ENCODE measurements at regions not wholly inside any gene's neighbourhood (a gene's known extent, or its start where the extent isn't known, plus 50 kb on each side); places are given as distances from the start of the nearest gene placed in this dataset.
A peak's percentile ranks its signal among the peaks of the same experiment; 100 is the strongest.

DNA sequence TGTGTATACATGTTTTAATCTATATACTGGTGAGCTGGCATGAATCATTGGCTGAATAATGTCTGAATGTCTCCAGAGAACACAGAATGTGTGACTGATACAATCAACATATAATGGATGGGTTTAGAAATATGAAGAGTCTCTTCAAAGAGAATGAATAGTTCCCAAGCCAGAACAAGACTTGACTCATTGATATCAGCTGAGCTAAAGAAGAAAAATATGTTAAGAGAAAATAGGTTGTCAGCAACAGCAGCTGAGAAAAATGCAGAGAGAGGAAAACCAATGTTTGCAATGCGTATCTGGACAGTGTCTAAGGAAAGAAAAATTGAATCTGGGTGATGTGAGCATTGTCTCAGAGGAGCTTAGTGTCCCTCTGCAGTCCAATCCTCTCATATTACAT lies 1281.8 kb upstream of the TENM4 start:
- peaks cover 14% of the 10 kb centered on the region for H3K4me1 ChIP-seq (ENCODE audit: control insufficient read depth, extremely low read depth, insufficient read depth, low read length)
- no peaks in the 10 kb centered on the region for H3K79me2 ChIP-seq (ENCODE audit: control insufficient read depth, insufficient read depth, low read length)
- H3K9me1 ChIP-seq (replicated peaks; ENCODE audit: control insufficient read depth, extremely low read depth, insufficient read depth, low read length) = no peaks in the 10 kb centered on the region
- H3K27ac ChIP-seq (ENCODE audit: insufficient read depth, low read depth, low read length) = no peak overlapping the region
- H3K4me2 ChIP-seq (ENCODE audit: insufficient read depth, low read length) = no peak overlapping the region
- H2AFZ ChIP-seq (ENCODE audit: low read depth, low read length) = no peak overlapping the region
- no peak for FAIRE-seq
- no peaks in the 10 kb centered on the region for H3K36me3 ChIP-seq (ENCODE audit: control insufficient read depth in 2 of 2, extremely low read depth in 1 of 2, insufficient read depth in 2 of 2, low read length in 2 of 2)
- no peaks in the 10 kb centered on the region for H3K9me3 ChIP-seq (replicated peaks; ENCODE audit: control insufficient read depth, insufficient read depth, low read length)
- peak; percentile 10 for DNase-seq (ENCODE audit: low read depth, low spot score)
- no peak overlapping the region for H3K4me3 ChIP-seq (replicated peaks in 1 of 3; ENCODE audit: insufficient read depth in 1 of 3, low read depth in 1 of 3, low read length in 3 of 3)
- intact Hi-C loops (cut with micrococcal nuclease) = loop anchor here (10.0 kb wide), 2 partner anchors 128 to 282 kb away; no protein-coding TSS in a partner anchor
- dilution Hi-C loops (cut with MboI; ENCODE audit: extremely low pct_ligation_motif_present, low sequenced_read_pairs) = no loop called here
- no peaks in the 10 kb centered on the region for H4K20me1 ChIP-seq (replicated peaks; ENCODE audit: control insufficient read depth, extremely low read depth, insufficient read depth, low read length)
- CTCF ChIA-PET = no interaction called here
- no peak overlapping the region for H3K9ac ChIP-seq (replicated peaks; ENCODE audit: extremely low read depth, insufficient read depth, low read length)
- H3K27me3 ChIP-seq (ENCODE audit: control insufficient read depth in 2 of 2, insufficient read depth in 2 of 2, low read length in 2 of 2) = no peaks in the 10 kb centered on the region
- TF ChIP-seq GATA2 (IDR thresholded peaks at IDR 0.05; ENCODE audit: insufficient read depth, insufficient read length, low read depth, low read length) = peak; percentile 29
- no peak for TF ChIP-seq JUN (IDR thresholded peaks at IDR 0.05; ENCODE audit: borderline replicate concordance, insufficient read depth, insufficient read length, low read depth)
- no peak for TF ChIP-seq POLR2A (IDR thresholded peaks at IDR 0.05; ENCODE audit: low read depth, low read length)
- no TSS peak for BruUV-seq (replicated peaks)
- POLR2A ChIA-PET = no interaction called here

DNA sequence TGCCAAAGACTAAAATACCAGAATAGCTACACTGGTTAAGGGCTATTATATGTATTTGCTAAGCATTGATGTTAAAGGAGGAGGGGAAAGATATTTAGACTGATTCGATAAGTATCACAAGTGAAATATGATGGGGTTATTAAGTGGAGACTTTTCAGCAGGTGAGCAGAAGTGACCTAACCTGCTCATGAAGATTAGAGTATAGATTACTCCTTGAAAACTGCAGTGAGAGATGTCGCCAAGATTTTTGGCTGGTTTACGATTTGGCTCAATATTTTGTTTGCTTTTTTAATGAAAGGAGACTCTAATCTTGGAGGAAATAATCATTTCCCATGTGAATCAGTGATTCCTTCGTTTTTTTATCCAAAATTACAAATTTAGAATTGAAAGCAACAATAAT lies 1279.5 kb upstream of the TENM4 start:
- H3K27ac ChIP-seq (ENCODE audit: insufficient read depth, low read depth, low read length) = no peak overlapping the region
- no peak overlapping the region for H3K9ac ChIP-seq (replicated peaks; ENCODE audit: extremely low read depth, insufficient read depth, low read length)
- H3K4me1 ChIP-seq (ENCODE audit: control insufficient read depth, extremely low read depth, insufficient read depth, low read length) = no peaks in the 10 kb centered on the region
- intact Hi-C loops (cut with micrococcal nuclease) (loop anchor here (10.0 kb wide), 2 partner anchors 125 to 285 kb away; no protein-coding TSS in a partner anchor), dilution Hi-C loops (cut with MboI; ENCODE audit: extremely low pct_ligation_motif_present, low sequenced_read_pairs) (no loop called here)
- H3K27me3 ChIP-seq (ENCODE audit: control insufficient read depth in 2 of 2, insufficient read depth in 2 of 2, low read length in 2 of 2) = no peaks in the 10 kb centered on the region
- DNase-seq (ENCODE audit: low read depth, low spot score) (peak; percentile 3), FAIRE-seq (no peak)
- no peaks in the 10 kb centered on the region for H3K79me2 ChIP-seq (ENCODE audit: control insufficient read depth, insufficient read depth, low read length)
- no TSS peak for BruUV-seq (replicated peaks)
- peak overlapping the region; percentile 30 for H2AFZ ChIP-seq (ENCODE audit: low read depth, low read length)
- no peaks in the 10 kb centered on the region for H3K9me3 ChIP-seq (replicated peaks; ENCODE audit: control insufficient read depth, insufficient read depth, low read length)
- H3K4me2 ChIP-seq (ENCODE audit: insufficient read depth, low read length) = no peak overlapping the region
- H3K36me3 ChIP-seq (ENCODE audit: control insufficient read depth in 2 of 2, extremely low read depth in 1 of 2, insufficient read depth in 2 of 2, low read length in 2 of 2) = no peaks in the 10 kb centered on the region
- CTCF ChIA-PET = no interaction called here
- POLR2A ChIA-PET = no interaction called here
- H3K4me3 ChIP-seq (replicated peaks in 1 of 3; ENCODE audit: insufficient read depth in 1 of 3, low read depth in 1 of 3, low read length in 3 of 3) = no peak overlapping the region
- no peaks in the 10 kb centered on the region for H4K20me1 ChIP-seq (replicated peaks; ENCODE audit: control insufficient read depth, extremely low read depth, insufficient read depth, low read length)
- no peaks in the 10 kb centered on the region for H3K9me1 ChIP-seq (replicated peaks; ENCODE audit: control insufficient read depth, extremely low read depth, insufficient read depth, low read length)
- no peak for TF ChIP-seq EZH2 (IDR thresholded peaks at IDR 0.05; ENCODE audit: borderline replicate concordance, low read depth, low read length, severe bottlenecking)
- TF ChIP-seq GATA2 (IDR thresholded peaks at IDR 0.05; ENCODE audit: insufficient read depth, insufficient read length, low read depth, low read length) = no peak
- no peak for TF ChIP-seq JUN (IDR thresholded peaks at IDR 0.05; ENCODE audit: borderline replicate concordance, insufficient read depth, insufficient read length, low read depth)
- TF ChIP-seq POLR2A (IDR thresholded peaks at IDR 0.05; ENCODE audit: low read depth, low read length) = no peak
